Peyer's patch (tissue), 4 donors: ENCODE measurements at regions not wholly inside any gene's neighbourhood (a gene's known extent, or its start where the extent isn't known, plus 50 kb on each side); places are given as distances from the start of the nearest gene placed in this dataset.

ENCODE experiments used
- POLR2A ChIP-seq, 2 donors: fragments of 450-650 bp; IDR thresholded peaks; one replicate each; pipeline ENCODE4 v1.5.1; 2017; ENCODE audit warnings: antibody characterized with exemption in 2 of 2, mild to moderate bottlenecking in 2 of 2, moderate library complexity in 2 of 2
- TF ChIP-seq, protein P1 (sequence below), 6 experiments: fragments of 450-650 bp in 4 of 6; fragments of 200-600 bp in 2 of 6; sonication (generic) in 1 of 6; IDR thresholded peaks; one replicate each; pipeline ENCODE4 v1.5.1; 2017 to 2019; ENCODE audit warnings: antibody characterized with exemption in 6 of 6, mild to moderate bottlenecking in 3 of 6, moderate library complexity in 1 of 6

GRCh38 chr4:159045321-159045720 is 57.6 kb upstream of the RAPGEF2 start:
- TF ChIP-seq, protein P1, sequence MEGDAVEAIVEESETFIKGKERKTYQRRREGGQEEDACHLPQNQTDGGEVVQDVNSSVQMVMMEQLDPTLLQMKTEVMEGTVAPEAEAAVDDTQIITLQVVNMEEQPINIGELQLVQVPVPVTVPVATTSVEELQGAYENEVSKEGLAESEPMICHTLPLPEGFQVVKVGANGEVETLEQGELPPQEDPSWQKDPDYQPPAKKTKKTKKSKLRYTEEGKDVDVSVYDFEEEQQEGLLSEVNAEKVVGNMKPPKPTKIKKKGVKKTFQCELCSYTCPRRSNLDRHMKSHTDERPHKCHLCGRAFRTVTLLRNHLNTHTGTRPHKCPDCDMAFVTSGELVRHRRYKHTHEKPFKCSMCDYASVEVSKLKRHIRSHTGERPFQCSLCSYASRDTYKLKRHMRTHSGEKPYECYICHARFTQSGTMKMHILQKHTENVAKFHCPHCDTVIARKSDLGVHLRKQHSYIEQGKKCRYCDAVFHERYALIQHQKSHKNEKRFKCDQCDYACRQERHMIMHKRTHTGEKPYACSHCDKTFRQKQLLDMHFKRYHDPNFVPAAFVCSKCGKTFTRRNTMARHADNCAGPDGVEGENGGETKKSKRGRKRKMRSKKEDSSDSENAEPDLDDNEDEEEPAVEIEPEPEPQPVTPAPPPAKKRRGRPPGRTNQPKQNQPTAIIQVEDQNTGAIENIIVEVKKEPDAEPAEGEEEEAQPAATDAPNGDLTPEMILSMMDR (IDR thresholded peaks at IDR 0.05), result no peak
- no peak for TF ChIP-seq POLR2A (IDR thresholded peaks at IDR 0.05)
